Fibroblast of mammary gland (primary cell): ENCODE measurements at regions not wholly inside any gene's neighbourhood (a gene's known extent, or its start where the extent isn't known, plus 50 kb on each side); places are given as distances from the start of the nearest gene placed in this dataset.

ENCODE experiments used
- DNase-seq: peaks from one replicate; pipeline ENCODE4 v3.0.0-alpha.2; 2010; ENCODE audit warnings: low read depth
- H3K4me3 ChIP-seq: 2 replicates; pipeline ENCODE4 v1.5.1; 2011; ENCODE audit warnings: low read depth, mild to moderate bottlenecking, low read length, moderate library complexity; ENCODE audit not compliant: control insufficient read depth
- CTCF ChIP-seq: conservative IDR thresholded peaks from 2 replicates; pipeline ENCODE4 v1.5.1; 2011; ENCODE audit warnings: low read depth, low read length, inconsistent platforms; ENCODE audit not compliant: control insufficient read depth, insufficient read depth

- no peak for DNase-seq
- H3K4me3 ChIP-seq: no peak overlapping the region
- TF ChIP-seq CTCF: no peak
Measured at GRCh38 chr13:90552702-90553101, 794.8 kb upstream of the MIR17HG start.

DNA sequence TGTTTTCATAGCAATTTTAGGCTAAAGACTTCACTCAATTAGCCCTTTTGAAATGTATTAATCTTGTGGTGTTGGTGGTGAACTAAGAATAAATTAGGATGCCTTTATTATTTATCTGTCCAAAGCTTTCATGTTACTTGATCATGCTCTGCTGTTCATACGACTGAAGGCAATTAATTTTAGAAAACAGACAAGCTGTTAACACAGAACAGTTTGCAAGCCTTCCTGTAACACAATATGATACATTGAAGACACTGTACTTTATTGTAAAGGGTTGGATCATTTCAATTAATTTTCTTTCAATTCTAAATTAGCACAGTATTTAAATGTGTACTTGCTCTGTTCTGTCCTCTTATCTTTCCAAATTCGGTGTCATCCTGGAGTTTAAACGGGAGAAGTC lies 794.3 kb upstream of the MIR17HG start:
- no peak for TF ChIP-seq CTCF
- DNase-seq: no peak
- no peak overlapping the region for H3K4me3 ChIP-seq

DNA sequence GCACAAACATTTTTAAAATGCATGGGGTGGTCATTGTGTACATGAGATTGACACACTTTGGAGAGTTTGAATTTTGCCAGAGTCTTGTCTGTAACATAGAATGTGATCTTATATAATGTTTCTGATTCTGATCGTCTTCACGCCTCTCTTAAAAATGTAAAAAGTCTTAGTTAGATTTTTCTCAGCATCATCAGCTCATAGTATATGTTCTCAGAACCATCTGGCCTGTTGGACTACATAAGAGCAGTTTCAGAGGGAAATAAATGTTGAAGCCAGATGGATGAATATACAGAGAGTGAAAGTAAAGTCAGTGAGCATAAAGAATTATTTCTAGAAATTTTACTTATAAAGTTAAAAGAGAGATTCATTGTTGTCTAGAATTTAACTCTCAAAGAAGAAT lies 789.9 kb upstream of the MIR17HG start:
- no peak for TF ChIP-seq CTCF
- no peak overlapping the region for H3K4me3 ChIP-seq
- DNase-seq: no peak

GRCh38 chr13:90562443-90562842 lies 785.0 kb upstream of the MIR17HG start:
- no peak for DNase-seq
- no peak for TF ChIP-seq CTCF
- no peak overlapping the region for H3K4me3 ChIP-seq

- no peak overlapping the region for H3K4me3 ChIP-seq
- no peak for TF ChIP-seq CTCF
- no peak for DNase-seq
Measured at GRCh38 chr13:90564096-90564495, 783.4 kb upstream of the MIR17HG start.

- DNase-seq: no peak
- TF ChIP-seq CTCF: no peak
- no peak overlapping the region for H3K4me3 ChIP-seq
Measured at GRCh38 chr13:90564566-90564965, 782.9 kb upstream of the MIR17HG start.
